NB4 (cell line): ENCODE measurements at regions not wholly inside any gene's neighbourhood (a gene's known extent, or its start where the extent isn't known, plus 50 kb on each side); places are given as distances from the start of the nearest gene placed in this dataset.

Source experiments
- DNase-seq: peaks from one replicate; pipeline ENCODE4 v3.0.0; 2010; ENCODE audit warnings: low read depth
- H3K4me3 ChIP-seq: one replicate; pipeline ENCODE4 v1.5.1; 2011; ENCODE audit warnings: mild to moderate bottlenecking, low read depth, low read length, moderate library complexity
- CTCF ChIP-seq: IDR thresholded peaks from one replicate; pipeline ENCODE4 v1.5.1; 2012; ENCODE audit warnings: low read depth, low read length
- MAX ChIP-seq: IDR thresholded peaks from 2 replicates; pipeline ENCODE4 v1.6.1; 2011; ENCODE audit warnings: low read depth, low read length
- MYC ChIP-seq: IDR thresholded peaks from 2 replicates; pipeline ENCODE4 v1.6.1; 2011; ENCODE audit warnings: low read depth, low read length
- POLR2A ChIP-seq: IDR thresholded peaks from 2 replicates; pipeline ENCODE4 v1.6.1; 2011; ENCODE audit warnings: mild to moderate bottlenecking; ENCODE audit not compliant: insufficient read length; ENCODE audit errors: extremely low read depth

- no peak overlapping the region for H3K4me3 ChIP-seq
- DNase-seq, result peak; percentile 59
- TF ChIP-seq MYC, result no peak
- peak; percentile 61 for TF ChIP-seq CTCF
These were observed 345.3 kb upstream of the LCORL start for GRCh38 chr4:18366892-18367291.

GRCh38 chr4:18366136-18366535, 344.6 kb upstream of the LCORL start:
- DNase-seq, result no peak
- H3K4me3 ChIP-seq, result no peak overlapping the region
- no peak for TF ChIP-seq MAX
- no peak for TF ChIP-seq MYC
- no peak for TF ChIP-seq CTCF
- TF ChIP-seq POLR2A, result no peak

- DNase-seq, result no peak
- TF ChIP-seq POLR2A, result no peak
- no peak for TF ChIP-seq CTCF
- no peak for TF ChIP-seq MYC
- TF ChIP-seq MAX, result no peak
- no peak overlapping the region for H3K4me3 ChIP-seq
These were observed 322.0 kb upstream of the LCORL start for GRCh38 chr4:18343581-18343980.

- no peak overlapping the region for H3K4me3 ChIP-seq
- no peak for TF ChIP-seq POLR2A
- TF ChIP-seq MYC, result no peak
- TF ChIP-seq CTCF, result no peak
- TF ChIP-seq MAX, result no peak
- DNase-seq, result no peak
These were observed 321.3 kb upstream of the LCORL start for GRCh38 chr4:18342847-18343246.

- TF ChIP-seq CTCF (no peak), MAX (no peak), MYC (no peak), POLR2A (no peak)
- DNase-seq, result no peak
- H3K4me3 ChIP-seq, result no peak overlapping the region
These were observed 300.5 kb upstream of the LCORL start for GRCh38 chr4:18321956-18322530.

GRCh38 chr4:18319431-18319830, 297.9 kb upstream of the LCORL start:
- no peak overlapping the region for H3K4me3 ChIP-seq
- TF ChIP-seq CTCF (no peak), POLR2A (no peak), MAX (0 out of 2 replicates have a peak, but pooled peaks have one; percentile 5)
- no peak for DNase-seq
